WTC11 (cell line): ENCODE measurements at regions not wholly inside any gene's neighbourhood (a gene's known extent, or its start where the extent isn't known, plus 50 kb on each side); places are given as distances from the start of the nearest gene placed in this dataset.

Experiments
- SP1 ChIP-seq: sonication (generic); formaldehyde crosslinking; conservative IDR thresholded peaks from 2 replicates; pipeline ENCODE4 v1.8.1; 2022; ENCODE audit warnings: missing genetic modification reagents
- TEAD1 ChIP-seq: sonication (generic); formaldehyde crosslinking; IDR thresholded peaks from 2 replicates; pipeline ENCODE4 v1.8.0; 2022; ENCODE audit warnings: mild to moderate bottlenecking, missing genetic modification reagents
- ZNF416 ChIP-seq: fragments of 250-450 bp; sonication (Bioruptor Pico); IDR thresholded peaks from 2 replicates; pipeline ENCODE4 v1.9.0; 2021; ENCODE audit warnings: mild to moderate bottlenecking, inconsistent platforms
- TF ChIP-seq, protein P1 (sequence below): fragments of 200-600 bp; IDR thresholded peaks from 2 replicates; pipeline ENCODE4 v1.8.0; 2022; ENCODE audit warnings: antibody characterized with exemption
- TF ChIP-seq, protein P2 (sequence below): sonication (generic); formaldehyde crosslinking; IDR thresholded peaks from 2 replicates; pipeline ENCODE4 v1.8.0; 2023; ENCODE audit warnings: missing genetic modification reagents

DNA sequence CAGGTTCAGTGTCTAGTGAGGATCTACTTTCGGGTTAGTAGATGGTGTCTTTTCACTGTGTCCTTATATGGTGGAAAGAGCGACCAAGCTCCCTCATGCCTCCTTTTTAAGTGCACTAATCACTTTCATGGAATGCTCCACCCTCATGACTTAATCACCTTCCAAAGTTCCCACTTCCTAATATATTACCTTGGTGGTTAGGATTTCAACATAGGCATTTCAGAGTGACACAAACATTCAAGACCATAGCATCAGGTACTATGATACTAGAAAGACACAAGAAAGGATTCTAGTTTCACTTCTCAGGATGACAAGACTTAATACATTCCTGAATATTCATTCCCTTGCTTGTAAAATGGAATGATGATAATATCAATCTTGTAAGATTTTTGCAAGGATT, 119.1 kb upstream of the FAM3C start:
- TF ChIP-seq, protein P1, sequence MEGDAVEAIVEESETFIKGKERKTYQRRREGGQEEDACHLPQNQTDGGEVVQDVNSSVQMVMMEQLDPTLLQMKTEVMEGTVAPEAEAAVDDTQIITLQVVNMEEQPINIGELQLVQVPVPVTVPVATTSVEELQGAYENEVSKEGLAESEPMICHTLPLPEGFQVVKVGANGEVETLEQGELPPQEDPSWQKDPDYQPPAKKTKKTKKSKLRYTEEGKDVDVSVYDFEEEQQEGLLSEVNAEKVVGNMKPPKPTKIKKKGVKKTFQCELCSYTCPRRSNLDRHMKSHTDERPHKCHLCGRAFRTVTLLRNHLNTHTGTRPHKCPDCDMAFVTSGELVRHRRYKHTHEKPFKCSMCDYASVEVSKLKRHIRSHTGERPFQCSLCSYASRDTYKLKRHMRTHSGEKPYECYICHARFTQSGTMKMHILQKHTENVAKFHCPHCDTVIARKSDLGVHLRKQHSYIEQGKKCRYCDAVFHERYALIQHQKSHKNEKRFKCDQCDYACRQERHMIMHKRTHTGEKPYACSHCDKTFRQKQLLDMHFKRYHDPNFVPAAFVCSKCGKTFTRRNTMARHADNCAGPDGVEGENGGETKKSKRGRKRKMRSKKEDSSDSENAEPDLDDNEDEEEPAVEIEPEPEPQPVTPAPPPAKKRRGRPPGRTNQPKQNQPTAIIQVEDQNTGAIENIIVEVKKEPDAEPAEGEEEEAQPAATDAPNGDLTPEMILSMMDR = no peak
- TF ChIP-seq, protein P2, sequence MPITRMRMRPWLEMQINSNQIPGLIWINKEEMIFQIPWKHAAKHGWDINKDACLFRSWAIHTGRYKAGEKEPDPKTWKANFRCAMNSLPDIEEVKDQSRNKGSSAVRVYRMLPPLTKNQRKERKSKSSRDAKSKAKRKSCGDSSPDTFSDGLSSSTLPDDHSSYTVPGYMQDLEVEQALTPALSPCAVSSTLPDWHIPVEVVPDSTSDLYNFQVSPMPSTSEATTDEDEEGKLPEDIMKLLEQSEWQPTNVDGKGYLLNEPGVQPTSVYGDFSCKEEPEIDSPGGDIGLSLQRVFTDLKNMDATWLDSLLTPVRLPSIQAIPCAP (CRISPR knock-in tag) = no peak
- TF ChIP-seq TEAD1 (CRISPR knock-in tag) = no peak
- no peak for TF ChIP-seq SP1 (CRISPR knock-in tag)
- TF ChIP-seq ZNF416 (CRISPR knock-in tag) = no peak
